Heart left ventricle (tissue), 13 donors: ENCODE measurements at regions not wholly inside any gene's neighbourhood (a gene's known extent, or its start where the extent isn't known, plus 50 kb on each side); places are given as distances from the start of the nearest gene placed in this dataset.

Source experiments
- POLR2A ChIP-seq, 2 donors: fragments of 450-650 bp; IDR thresholded peaks; one replicate each; pipeline ENCODE4 v1.6.1; 2017; ENCODE audit warnings: antibody characterized with exemption in 2 of 2, mild to moderate bottlenecking in 2 of 2, moderate library complexity in 2 of 2
- TF ChIP-seq, protein P1 (sequence below), 12 donors: fragments of 200-600 bp; sonication (generic) in 4 of 12; IDR thresholded peaks; one replicate each; pipeline versions ENCODE4 v1.5.0 to v1.8.0; 2018 to 2022; ENCODE audit warnings: antibody characterized with exemption in 12 of 12, mild to moderate bottlenecking in 5 of 12
- donor health status: ischemic (EF 13 %, LVEDD 7.1; RV severe dilation, severe dysfunction).
- donor health status: DM: no; HTN: yes; CAD: no.
- donor health status: DM: no; HTN: no; CAD: no.
- donor health status: ischemic (EF 25% LVEDD 6.9; RV normal size, moderate dysfunction).
- donor health status: ischemic (EF 25% LVEDD 5.7; RV mildly dilated, moderate dysfunction).
- donor health status: ischemic (EF 35%, LVEDD 5.7; RV mildly dilated, moderate dysfunction).
- donor health status: nonischemic (EF 11% LVEDD 7.7; RV severe dilation, severe dysfunction).
- donor health status: DM: yes; HTN: yes; CAD: no.
- donor health status: PGD.
- donor health status: ischemic (EF 29% LVEDD 5.4; RV normal size, mild dysfunction).
- donor health status: nonischemic (EF 23%, LVEDD 6.1; RV moderate dilation, normal function).

DNA sequence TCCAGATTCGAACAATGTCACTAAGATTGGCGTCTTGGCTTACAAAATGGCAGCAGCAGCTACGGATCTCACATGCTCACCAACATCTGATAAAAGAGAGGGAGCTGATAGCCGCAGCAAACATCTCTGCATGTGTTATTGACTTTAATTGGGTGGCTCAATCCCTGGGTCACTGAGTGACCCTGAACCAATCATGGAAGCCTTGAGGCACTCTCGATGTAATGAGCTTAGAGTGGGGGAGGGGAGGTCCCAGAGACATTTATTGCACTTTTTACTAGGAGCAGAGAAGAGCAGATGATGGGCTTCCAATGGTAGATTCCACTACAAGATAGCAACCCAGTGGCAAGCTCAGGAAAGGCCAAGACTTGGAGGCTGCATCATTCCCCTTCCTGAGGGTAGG is 238.7 kb downstream of the BMP7 start:
- TF ChIP-seq, protein P1, sequence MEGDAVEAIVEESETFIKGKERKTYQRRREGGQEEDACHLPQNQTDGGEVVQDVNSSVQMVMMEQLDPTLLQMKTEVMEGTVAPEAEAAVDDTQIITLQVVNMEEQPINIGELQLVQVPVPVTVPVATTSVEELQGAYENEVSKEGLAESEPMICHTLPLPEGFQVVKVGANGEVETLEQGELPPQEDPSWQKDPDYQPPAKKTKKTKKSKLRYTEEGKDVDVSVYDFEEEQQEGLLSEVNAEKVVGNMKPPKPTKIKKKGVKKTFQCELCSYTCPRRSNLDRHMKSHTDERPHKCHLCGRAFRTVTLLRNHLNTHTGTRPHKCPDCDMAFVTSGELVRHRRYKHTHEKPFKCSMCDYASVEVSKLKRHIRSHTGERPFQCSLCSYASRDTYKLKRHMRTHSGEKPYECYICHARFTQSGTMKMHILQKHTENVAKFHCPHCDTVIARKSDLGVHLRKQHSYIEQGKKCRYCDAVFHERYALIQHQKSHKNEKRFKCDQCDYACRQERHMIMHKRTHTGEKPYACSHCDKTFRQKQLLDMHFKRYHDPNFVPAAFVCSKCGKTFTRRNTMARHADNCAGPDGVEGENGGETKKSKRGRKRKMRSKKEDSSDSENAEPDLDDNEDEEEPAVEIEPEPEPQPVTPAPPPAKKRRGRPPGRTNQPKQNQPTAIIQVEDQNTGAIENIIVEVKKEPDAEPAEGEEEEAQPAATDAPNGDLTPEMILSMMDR (IDR thresholded peaks at IDR 0.05) = no peak
- no peak for TF ChIP-seq POLR2A (IDR thresholded peaks at IDR 0.05)
